ENCODE measurements at regions not wholly inside any gene's neighbourhood (a gene's known extent, or its start where the extent isn't known, plus 50 kb on each side); places are given as distances from the start of the nearest gene placed in this dataset.

DNA sequence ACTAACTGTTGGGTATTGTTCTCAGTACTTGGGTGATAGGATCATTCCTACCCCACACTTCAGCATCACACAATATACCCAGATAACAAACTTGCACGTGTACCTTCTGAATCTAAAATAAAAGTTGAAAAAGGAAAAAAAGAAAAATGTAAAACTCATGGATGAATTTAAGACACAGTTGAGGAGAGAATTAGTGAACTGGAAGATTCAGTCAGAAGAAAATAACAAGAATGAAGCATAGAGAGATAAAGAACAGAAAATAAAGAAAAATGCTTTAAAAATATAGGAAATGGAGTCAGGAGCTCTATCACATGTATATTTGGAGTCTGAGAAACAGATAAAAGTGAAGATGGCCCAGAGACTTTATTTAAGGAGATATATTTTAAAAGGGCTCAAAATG is 90.4 kb upstream of the SALL3 start:
- no peaks in the 10 kb centered on the region for H4K20me1 ChIP-seq (ENCODE audit: control insufficient read depth, extremely low read depth, insufficient read depth, low read length)
- no peak overlapping the region for H3K9ac ChIP-seq (ENCODE audit: insufficient read depth, low read length)
- H3K9me3 ChIP-seq (ENCODE audit: control insufficient read depth, insufficient read depth, low read depth, low read length), result no peaks in the 10 kb centered on the region
- no peak for DNase-seq (ENCODE audit: low read depth in 2 of 2)
- no peaks in the 10 kb centered on the region for H3K36me3 ChIP-seq (ENCODE audit: control insufficient read depth, insufficient read depth, low read length)
- no peak overlapping the region for H3K4me2 ChIP-seq (ENCODE audit: extremely low read depth, insufficient read depth, low read length)
- H3K79me2 ChIP-seq (ENCODE audit: control insufficient read depth, insufficient read depth, low read length), result no peaks in the 10 kb centered on the region
- H3K4me3 ChIP-seq (replicated peaks in 1 of 4; ENCODE audit: control extremely low read depth in 1 of 4, insufficient read depth in 1 of 4, low read depth in 3 of 4, low read length in 4 of 4), result no peak overlapping the region
- no peak overlapping the region for H3K27ac ChIP-seq (ENCODE audit: insufficient read depth, low read length)
- H2AFZ ChIP-seq (ENCODE audit: low read length), result no peak overlapping the region
- H3K27me3 ChIP-seq (ENCODE audit: control insufficient read depth, insufficient read depth, low read length), result no peaks in the 10 kb centered on the region
- no peak for TF ChIP-seq EZH2 (IDR thresholded peaks at IDR 0.05; ENCODE audit: low read length, missing control alignments)
- TF ChIP-seq, protein P1, sequence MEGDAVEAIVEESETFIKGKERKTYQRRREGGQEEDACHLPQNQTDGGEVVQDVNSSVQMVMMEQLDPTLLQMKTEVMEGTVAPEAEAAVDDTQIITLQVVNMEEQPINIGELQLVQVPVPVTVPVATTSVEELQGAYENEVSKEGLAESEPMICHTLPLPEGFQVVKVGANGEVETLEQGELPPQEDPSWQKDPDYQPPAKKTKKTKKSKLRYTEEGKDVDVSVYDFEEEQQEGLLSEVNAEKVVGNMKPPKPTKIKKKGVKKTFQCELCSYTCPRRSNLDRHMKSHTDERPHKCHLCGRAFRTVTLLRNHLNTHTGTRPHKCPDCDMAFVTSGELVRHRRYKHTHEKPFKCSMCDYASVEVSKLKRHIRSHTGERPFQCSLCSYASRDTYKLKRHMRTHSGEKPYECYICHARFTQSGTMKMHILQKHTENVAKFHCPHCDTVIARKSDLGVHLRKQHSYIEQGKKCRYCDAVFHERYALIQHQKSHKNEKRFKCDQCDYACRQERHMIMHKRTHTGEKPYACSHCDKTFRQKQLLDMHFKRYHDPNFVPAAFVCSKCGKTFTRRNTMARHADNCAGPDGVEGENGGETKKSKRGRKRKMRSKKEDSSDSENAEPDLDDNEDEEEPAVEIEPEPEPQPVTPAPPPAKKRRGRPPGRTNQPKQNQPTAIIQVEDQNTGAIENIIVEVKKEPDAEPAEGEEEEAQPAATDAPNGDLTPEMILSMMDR (conservative IDR thresholded peaks at IDR 0.05 in 1 of 2, IDR thresholded peaks at IDR 0.05 in 1 of 2; ENCODE audit: low read depth in 1 of 2, low read length in 2 of 2), result no peak
- no peaks in the 10 kb centered on the region for H3K4me1 ChIP-seq (ENCODE audit: control insufficient read depth, extremely low read depth, insufficient read depth, low read length)

DNA sequence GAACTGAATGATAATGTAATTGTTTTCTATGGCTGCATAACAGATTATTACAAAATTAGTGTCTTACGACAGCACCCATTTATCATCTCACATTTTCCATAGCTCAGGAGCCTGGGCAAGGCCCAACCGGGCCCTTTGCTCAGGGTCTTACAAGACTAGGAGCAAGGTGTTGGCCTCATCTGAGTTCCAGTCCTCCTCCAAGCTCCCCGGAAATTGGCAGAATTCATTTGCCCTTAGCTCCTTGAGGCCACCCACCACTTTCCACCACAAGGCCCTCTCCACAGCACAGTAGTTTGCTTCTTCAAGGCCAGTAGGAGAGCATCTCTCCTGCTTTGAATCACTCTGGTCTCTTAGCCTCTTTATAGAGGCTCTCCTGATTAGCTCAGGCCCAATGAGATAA is 89.2 kb upstream of the SALL3 start:
- no peak for TF ChIP-seq EZH2 (IDR thresholded peaks at IDR 0.05; ENCODE audit: low read length, missing control alignments)
- TF ChIP-seq, protein P1 (conservative IDR thresholded peaks at IDR 0.05 in 1 of 2, IDR thresholded peaks at IDR 0.05 in 1 of 2; ENCODE audit: low read depth in 1 of 2, low read length in 2 of 2), result no peak
- Histone ChIP-seq H4K20me1 (ENCODE audit: control insufficient read depth, extremely low read depth, insufficient read depth, low read length) (no peaks in the 10 kb centered on the region), H3K79me2 (ENCODE audit: control insufficient read depth, insufficient read depth, low read length) (no peaks in the 10 kb centered on the region), H3K9ac (ENCODE audit: insufficient read depth, low read length) (no peak overlapping the region), H2AFZ (ENCODE audit: low read length) (no peak overlapping the region), H3K36me3 (ENCODE audit: control insufficient read depth, insufficient read depth, low read length) (no peaks in the 10 kb centered on the region), H3K4me2 (ENCODE audit: extremely low read depth, insufficient read depth, low read length) (no peak overlapping the region), H3K4me1 (ENCODE audit: control insufficient read depth, extremely low read depth, insufficient read depth, low read length) (no peaks in the 10 kb centered on the region), H3K4me3 (replicated peaks in 1 of 4; ENCODE audit: control extremely low read depth in 1 of 4, insufficient read depth in 1 of 4, low read depth in 3 of 4, low read length in 4 of 4) (no peak overlapping the region), H3K27me3 (ENCODE audit: control insufficient read depth, insufficient read depth, low read length) (no peaks in the 10 kb centered on the region), H3K27ac (ENCODE audit: insufficient read depth, low read length) (no peak overlapping the region), H3K9me3 (ENCODE audit: control insufficient read depth, insufficient read depth, low read depth, low read length) (no peaks in the 10 kb centered on the region)
- no peak for DNase-seq (ENCODE audit: low read depth in 2 of 2)

DNA sequence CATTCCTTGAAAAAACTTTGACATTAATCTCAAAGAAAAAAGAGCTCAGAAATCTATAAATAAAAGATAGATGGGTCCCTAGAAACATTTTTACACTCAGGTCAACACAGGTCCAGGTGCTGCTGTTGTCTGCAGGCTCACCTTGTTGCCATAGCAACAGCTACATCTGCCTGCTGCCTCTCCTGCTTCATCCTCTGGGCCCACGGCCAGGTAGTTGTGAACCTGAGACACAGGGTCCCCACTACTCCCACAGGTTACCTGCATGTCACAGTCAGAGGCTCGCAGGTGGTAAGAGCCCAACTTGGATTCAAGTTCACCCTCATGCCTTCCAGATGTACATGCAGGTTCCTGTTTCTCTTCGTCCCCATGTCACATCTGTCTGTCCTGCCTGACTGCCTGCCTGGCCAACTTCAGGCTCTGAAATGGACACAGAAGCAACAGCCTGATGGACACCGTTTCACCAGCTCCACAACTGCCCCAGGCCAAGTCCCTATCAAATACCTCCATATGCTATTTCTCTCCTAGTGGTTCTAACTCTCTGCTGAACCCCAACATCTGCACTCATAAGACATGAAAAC is 88.3 kb upstream of the SALL3 start:
- Histone ChIP-seq H3K4me3 (replicated peaks in 1 of 4; ENCODE audit: control extremely low read depth in 1 of 4, insufficient read depth in 1 of 4, low read depth in 3 of 4, low read length in 4 of 4) (no peak overlapping the region), H3K9me3 (ENCODE audit: control insufficient read depth, insufficient read depth, low read depth, low read length) (no peaks in the 10 kb centered on the region), H3K27ac (ENCODE audit: insufficient read depth, low read length) (no peak overlapping the region), H4K20me1 (ENCODE audit: control insufficient read depth, extremely low read depth, insufficient read depth, low read length) (no peaks in the 10 kb centered on the region), H3K27me3 (ENCODE audit: control insufficient read depth, insufficient read depth, low read length) (no peaks in the 10 kb centered on the region), H2AFZ (ENCODE audit: low read length) (no peak overlapping the region), H3K4me1 (ENCODE audit: control insufficient read depth, extremely low read depth, insufficient read depth, low read length) (no peaks in the 10 kb centered on the region), H3K4me2 (ENCODE audit: extremely low read depth, insufficient read depth, low read length) (no peak overlapping the region), H3K79me2 (ENCODE audit: control insufficient read depth, insufficient read depth, low read length) (no peaks in the 10 kb centered on the region), H3K9ac (ENCODE audit: insufficient read depth, low read length) (no peak overlapping the region), H3K36me3 (ENCODE audit: control insufficient read depth, insufficient read depth, low read length) (no peaks in the 10 kb centered on the region)
- no peak for DNase-seq (ENCODE audit: low read depth in 2 of 2)
- TF ChIP-seq, protein P1 (conservative IDR thresholded peaks at IDR 0.05 in 1 of 2, IDR thresholded peaks at IDR 0.05 in 1 of 2; ENCODE audit: low read depth in 1 of 2, low read length in 2 of 2), result no peak
- no peak for TF ChIP-seq EZH2 (IDR thresholded peaks at IDR 0.05; ENCODE audit: low read length, missing control alignments)

Data from fibroblast of lung (primary cell).